ENCODE measurements at regions not wholly inside any gene's neighbourhood (a gene's known extent, or its start where the extent isn't known, plus 50 kb on each side); places are given as distances from the start of the nearest gene placed in this dataset.

GRCh38 chr20:11454966-11455799, 462.5 kb upstream of the BTBD3 start:
- no peaks in the 10 kb centered on the region for H3K9me2 ChIP-seq (replicated peaks; ENCODE audit: low read depth, low read length)
- H3K27me3 ChIP-seq (ENCODE audit: insufficient read depth, low read length, poor library complexity, severe bottlenecking), result no peaks in the 10 kb centered on the region
- H3K9me3 ChIP-seq (ENCODE audit: insufficient read depth, low read depth, low read length), result no peaks in the 10 kb centered on the region
- no peaks in the 10 kb centered on the region for H3F3A ChIP-seq (ENCODE audit: low read depth)
- no peaks in the 10 kb centered on the region for H4K20me1 ChIP-seq (ENCODE audit: insufficient read depth, low read length, poor library complexity, severe bottlenecking)
- no peak overlapping the region for H3K9ac ChIP-seq (ENCODE audit: low read depth, low read length, poor library complexity, severe bottlenecking)
- no peak overlapping the region for H3K4me2 ChIP-seq (ENCODE audit: low read depth, low read length, poor library complexity, severe bottlenecking)
- H3K4me1 ChIP-seq (ENCODE audit: insufficient read depth, low read length, poor library complexity, severe bottlenecking), result no peaks in the 10 kb centered on the region
- TF ChIP-seq, protein P1, sequence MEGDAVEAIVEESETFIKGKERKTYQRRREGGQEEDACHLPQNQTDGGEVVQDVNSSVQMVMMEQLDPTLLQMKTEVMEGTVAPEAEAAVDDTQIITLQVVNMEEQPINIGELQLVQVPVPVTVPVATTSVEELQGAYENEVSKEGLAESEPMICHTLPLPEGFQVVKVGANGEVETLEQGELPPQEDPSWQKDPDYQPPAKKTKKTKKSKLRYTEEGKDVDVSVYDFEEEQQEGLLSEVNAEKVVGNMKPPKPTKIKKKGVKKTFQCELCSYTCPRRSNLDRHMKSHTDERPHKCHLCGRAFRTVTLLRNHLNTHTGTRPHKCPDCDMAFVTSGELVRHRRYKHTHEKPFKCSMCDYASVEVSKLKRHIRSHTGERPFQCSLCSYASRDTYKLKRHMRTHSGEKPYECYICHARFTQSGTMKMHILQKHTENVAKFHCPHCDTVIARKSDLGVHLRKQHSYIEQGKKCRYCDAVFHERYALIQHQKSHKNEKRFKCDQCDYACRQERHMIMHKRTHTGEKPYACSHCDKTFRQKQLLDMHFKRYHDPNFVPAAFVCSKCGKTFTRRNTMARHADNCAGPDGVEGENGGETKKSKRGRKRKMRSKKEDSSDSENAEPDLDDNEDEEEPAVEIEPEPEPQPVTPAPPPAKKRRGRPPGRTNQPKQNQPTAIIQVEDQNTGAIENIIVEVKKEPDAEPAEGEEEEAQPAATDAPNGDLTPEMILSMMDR (conservative IDR thresholded peaks at IDR 0.05; ENCODE audit: low read length), result no peak
- no peak for TF ChIP-seq EZH2phosphoT487 (IDR thresholded peaks at IDR 0.05; ENCODE audit: borderline replicate concordance)
- no peaks in the 10 kb centered on the region for H3K79me2 ChIP-seq (ENCODE audit: insufficient read depth, low read length)
- no peak overlapping the region for H3K4me3 ChIP-seq (ENCODE audit: low read length, poor library complexity, severe bottlenecking)
- H2AFZ ChIP-seq (ENCODE audit: low read length), result no peak overlapping the region
- no peaks in the 10 kb centered on the region for H3K36me3 ChIP-seq (ENCODE audit: insufficient read depth, low read length)

- TF ChIP-seq, protein P1 (conservative IDR thresholded peaks at IDR 0.05; ENCODE audit: low read length), result no peak
- no peak for TF ChIP-seq EZH2phosphoT487 (IDR thresholded peaks at IDR 0.05; ENCODE audit: borderline replicate concordance)
- Histone ChIP-seq H3K4me1 (ENCODE audit: insufficient read depth, low read length, poor library complexity, severe bottlenecking) (no peaks in the 10 kb centered on the region), H3K79me2 (ENCODE audit: insufficient read depth, low read length) (no peaks in the 10 kb centered on the region), H3K9me3 (ENCODE audit: insufficient read depth, low read depth, low read length) (no peaks in the 10 kb centered on the region), H3K36me3 (ENCODE audit: insufficient read depth, low read length) (no peaks in the 10 kb centered on the region), H2AFZ (ENCODE audit: low read length) (no peak overlapping the region), H3K27me3 (ENCODE audit: insufficient read depth, low read length, poor library complexity, severe bottlenecking) (no peaks in the 10 kb centered on the region), H3K4me2 (ENCODE audit: low read depth, low read length, poor library complexity, severe bottlenecking) (no peak overlapping the region), H3K4me3 (ENCODE audit: low read length, poor library complexity, severe bottlenecking) (no peak overlapping the region), H3F3A (ENCODE audit: low read depth) (no peaks in the 10 kb centered on the region), H3K9me2 (replicated peaks; ENCODE audit: low read depth, low read length) (no peaks in the 10 kb centered on the region), H4K20me1 (ENCODE audit: insufficient read depth, low read length, poor library complexity, severe bottlenecking) (no peaks in the 10 kb centered on the region), H3K9ac (ENCODE audit: low read depth, low read length, poor library complexity, severe bottlenecking) (no peak overlapping the region)
Measured at GRCh38 chr20:11457488-11457887, 460.2 kb upstream of the BTBD3 start.

GRCh38 chr20:11459090-11459890, 458.4 kb upstream of the BTBD3 start:
- Histone ChIP-seq H3K4me1 (ENCODE audit: insufficient read depth, low read length, poor library complexity, severe bottlenecking) (no peaks in the 10 kb centered on the region), H3F3A (ENCODE audit: low read depth) (no peaks in the 10 kb centered on the region), H3K9me2 (replicated peaks; ENCODE audit: low read depth, low read length) (no peaks in the 10 kb centered on the region), H3K9me3 (ENCODE audit: insufficient read depth, low read depth, low read length) (no peaks in the 10 kb centered on the region), H4K20me1 (ENCODE audit: insufficient read depth, low read length, poor library complexity, severe bottlenecking) (no peaks in the 10 kb centered on the region), H3K36me3 (ENCODE audit: insufficient read depth, low read length) (no peaks in the 10 kb centered on the region), H2AFZ (ENCODE audit: low read length) (no peak overlapping the region), H3K27me3 (ENCODE audit: insufficient read depth, low read length, poor library complexity, severe bottlenecking) (no peaks in the 10 kb centered on the region), H3K9ac (ENCODE audit: low read depth, low read length, poor library complexity, severe bottlenecking) (no peak overlapping the region), H3K4me2 (ENCODE audit: low read depth, low read length, poor library complexity, severe bottlenecking) (no peak overlapping the region), H3K4me3 (ENCODE audit: low read length, poor library complexity, severe bottlenecking) (no peak overlapping the region), H3K79me2 (ENCODE audit: insufficient read depth, low read length) (no peaks in the 10 kb centered on the region)
- TF ChIP-seq, protein P1 (conservative IDR thresholded peaks at IDR 0.05; ENCODE audit: low read length), result no peak
- TF ChIP-seq EZH2phosphoT487 (IDR thresholded peaks at IDR 0.05; ENCODE audit: borderline replicate concordance), result no peak
